ENCODE measurements at regions not wholly inside any gene's neighbourhood (a gene's known extent, or its start where the extent isn't known, plus 50 kb on each side); places are given as distances from the start of the nearest gene placed in this dataset.

DNA sequence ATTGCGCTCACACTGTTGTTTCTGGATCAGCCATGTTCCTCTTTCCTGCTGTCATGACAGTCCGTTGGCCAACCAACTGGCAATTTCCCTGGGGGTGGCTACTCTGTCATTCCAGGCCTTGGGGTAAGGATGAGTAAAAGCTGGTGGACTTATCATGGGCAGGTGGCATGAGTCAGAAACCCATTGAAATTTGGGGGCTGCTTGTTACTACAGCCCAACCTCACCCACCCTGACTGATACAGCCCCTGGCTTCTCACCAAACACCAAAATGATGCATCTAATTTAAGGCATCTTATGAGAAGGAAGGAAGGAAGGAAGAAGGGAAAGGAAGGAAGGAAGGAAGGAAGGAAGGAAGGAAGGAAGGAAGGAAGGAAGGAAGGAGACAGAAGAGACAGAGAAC lies 53.9 kb upstream of the CRHR1 start:
- DNase-seq, result no peak

DNA sequence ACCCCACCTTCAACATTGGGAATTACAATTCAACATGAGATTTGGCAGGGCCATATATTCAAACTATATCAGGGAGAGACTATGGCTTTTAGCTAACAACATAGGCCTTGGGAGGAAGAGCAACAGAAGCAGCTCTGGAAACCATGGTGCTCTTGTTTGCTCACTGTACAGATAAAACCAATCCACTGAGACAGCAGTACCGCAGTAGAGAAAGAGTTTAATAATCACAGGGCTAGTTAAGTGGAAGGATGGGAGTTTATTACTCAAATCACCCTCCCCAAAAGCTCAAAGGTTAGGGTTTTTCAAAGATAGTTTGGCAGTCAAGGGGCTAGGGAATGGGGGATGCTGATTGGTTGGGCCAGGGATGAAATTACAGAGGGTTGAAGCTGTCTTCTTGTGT lies 52.7 kb upstream of the CRHR1 start:
- no peak for DNase-seq

DNA sequence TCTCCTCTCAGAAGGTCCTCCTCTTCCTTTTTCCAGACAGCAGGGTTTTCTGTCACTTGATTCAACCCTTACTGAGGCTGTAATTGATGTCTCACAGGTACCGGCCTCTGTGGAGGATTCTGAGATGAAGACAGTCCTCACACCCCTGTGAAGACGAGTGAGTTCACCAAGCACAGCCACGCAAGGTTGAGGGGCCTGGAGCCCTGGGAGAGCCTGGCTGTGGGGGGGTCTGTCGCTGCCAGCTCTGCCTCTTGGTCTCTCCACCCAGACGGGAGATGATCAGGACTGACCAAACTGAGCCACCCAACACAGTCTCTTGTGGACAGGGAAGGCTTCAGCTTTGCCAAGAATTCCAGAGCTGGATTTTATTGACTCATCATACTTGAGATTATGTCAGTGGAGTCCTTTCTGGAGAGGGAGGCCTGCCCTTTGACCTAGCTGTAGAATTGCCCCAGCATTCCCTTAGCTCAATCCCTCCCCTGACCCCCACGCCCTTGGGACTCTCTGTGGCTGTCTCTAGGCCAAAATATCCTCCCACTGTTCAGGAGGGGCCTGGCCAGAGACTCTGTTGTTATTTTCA lies 51.1 kb upstream of the CRHR1 start:
- no peak for DNase-seq

DNA sequence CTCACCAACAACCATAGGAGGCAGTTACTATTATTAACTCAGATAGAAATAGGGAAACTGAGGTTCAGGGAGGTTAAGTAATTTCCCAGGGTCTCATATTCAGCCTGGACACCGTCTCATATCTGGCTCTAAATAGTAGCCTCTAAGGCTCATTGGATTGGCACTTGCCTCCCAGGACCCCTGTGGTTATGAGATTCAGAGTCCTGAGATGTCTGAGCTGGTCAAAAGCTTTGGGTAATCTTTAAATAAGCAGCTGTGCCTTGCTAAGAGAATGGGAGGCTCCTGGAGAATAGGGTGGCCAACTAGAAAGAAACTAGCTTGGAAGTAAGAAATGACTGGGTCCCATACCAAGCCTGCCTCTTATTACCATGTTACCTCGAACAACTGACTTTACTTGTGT lies 50.3 kb upstream of the CRHR1 start:
- DNase-seq, result no peak

All from stimulated activated CD4-positive, alpha-beta T cell treated with anti-CD3 and anti-CD28 coated beads, Interleukin-12 subunit alpha, Interleukin-12 subunit beta, amount 100 ng/mL, for 4 hours (primary cell).